Left kidney (tissue), 1 donor: ENCODE measurements at regions not wholly inside any gene's neighbourhood (a gene's known extent, or its start where the extent isn't known, plus 50 kb on each side); places are given as distances from the start of the nearest gene placed in this dataset.
"Not testable (repeated sequence)": the region's sequence is repeated elsewhere in the genome, so short reads cannot be mapped to it uniquely, and the experiment has no call there.

Experiments
- DNase-seq: peaks from one replicate; pipeline ENCODE4 v3.0.0-alpha.2; 2013

DNA sequence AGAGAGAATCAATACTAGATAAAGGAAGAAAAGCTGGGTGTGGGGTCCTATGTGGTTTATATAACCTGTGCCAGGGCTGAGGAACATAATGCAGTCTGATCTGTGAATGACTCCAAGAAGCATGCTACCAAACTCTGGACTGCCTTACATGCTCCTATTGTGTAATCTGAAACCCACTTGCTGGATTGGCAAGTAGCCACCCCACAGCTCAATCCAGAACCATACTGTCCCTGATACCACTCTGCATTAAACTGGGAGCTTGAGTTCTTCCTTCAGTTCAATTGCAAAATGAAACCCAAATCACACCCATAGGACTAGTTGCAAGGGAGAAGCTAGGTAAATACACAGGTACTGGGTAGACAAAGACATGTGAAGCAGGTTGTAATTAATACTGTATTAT is 115.4 kb upstream of the NEGR1 start:
- no peak for DNase-seq

- no peak for DNase-seq
Observed at GRCh38 chr1:72394457-72394856, 112.1 kb upstream of the NEGR1 start.

- DNase-seq: no peak
Observed at GRCh38 chr1:72379072-72379471, 96.7 kb upstream of the NEGR1 start.

GRCh38 chr1:72375226-72375625 is 92.9 kb upstream of the NEGR1 start:
- DNase-seq: no peak

- DNase-seq: no peak
Observed at GRCh38 chr1:72371259-72372035, 89.1 kb upstream of the NEGR1 start.

DNA sequence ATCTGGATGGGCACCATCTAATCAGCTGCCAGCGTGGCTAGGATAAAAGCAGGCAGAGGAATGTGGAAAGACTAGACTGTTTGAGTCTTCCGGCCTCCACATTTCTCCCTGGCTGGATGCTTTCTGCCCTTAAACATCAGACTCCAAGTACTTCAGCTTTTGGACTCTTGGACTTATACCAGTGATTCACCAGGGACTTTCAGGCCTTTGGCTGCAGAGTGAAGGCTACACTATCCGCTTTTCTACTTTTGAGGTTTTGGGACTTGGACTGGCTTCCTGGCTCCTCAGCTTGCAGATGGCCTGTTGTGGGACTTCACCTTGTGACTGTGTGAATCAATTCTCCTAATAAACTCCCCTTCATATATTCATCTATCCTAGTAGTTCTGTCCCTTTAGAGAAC is 88.5 kb upstream of the NEGR1 start:
- not testable (repeated sequence) for DNase-seq

DNA sequence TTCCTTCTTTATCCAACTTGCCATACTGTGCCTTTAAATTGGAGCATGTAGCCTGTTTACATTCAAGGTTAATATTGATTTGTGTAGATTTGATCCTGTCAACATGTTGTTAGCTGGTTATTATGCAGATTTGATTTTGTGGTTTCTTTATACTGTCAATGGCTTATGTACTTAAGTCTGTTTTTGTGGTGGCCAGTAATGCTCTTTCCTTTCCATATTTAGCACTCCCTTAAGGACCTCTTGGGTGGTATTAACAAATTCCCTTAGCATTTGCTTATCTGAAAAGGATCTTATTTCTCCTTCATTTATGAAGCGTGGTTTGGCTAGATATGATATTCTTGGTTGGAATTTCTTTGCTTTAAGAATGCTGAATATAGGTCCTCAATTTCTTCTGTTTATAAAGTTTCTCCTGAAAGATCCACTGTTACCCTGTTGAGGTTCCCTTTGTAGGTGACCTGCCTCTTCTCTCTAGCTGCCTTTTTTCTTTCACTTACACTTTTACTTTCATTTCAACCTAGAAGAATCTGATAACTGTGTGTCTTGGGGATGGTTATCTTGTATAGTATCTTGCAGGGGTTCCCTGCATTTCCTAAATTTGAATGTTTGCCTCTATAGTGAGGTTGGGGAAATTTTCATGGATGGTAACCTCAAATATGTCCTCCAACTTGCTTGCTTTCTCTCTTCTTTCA is 86.9 kb upstream of the NEGR1 start:
- no peak for DNase-seq

DNA sequence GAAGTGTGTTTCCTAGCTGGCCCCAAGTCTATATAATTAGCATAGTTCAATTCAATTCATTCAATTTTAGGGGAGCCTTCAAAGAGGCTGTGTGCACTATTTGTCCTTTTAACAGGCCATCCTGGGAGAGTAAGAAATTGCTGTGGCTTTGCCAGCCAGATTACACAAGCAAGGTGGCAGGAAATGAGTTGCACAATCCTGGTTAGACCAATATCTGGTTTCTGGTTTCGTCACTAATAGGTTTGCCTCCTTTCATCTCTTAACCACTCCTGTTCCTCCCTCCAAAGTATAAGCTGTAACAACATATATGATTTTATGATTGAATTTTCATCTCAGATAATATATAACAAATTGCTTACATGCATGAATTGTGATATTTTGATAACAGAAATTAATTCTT is 84.1 kb upstream of the NEGR1 start:
- no peak for DNase-seq

GRCh38 chr1:72365693-72366092 is 83.4 kb upstream of the NEGR1 start:
- DNase-seq: no peak

GRCh38 chr1:72362538-72362937 is 80.2 kb upstream of the NEGR1 start:
- no peak for DNase-seq

- DNase-seq: no peak
Observed at GRCh38 chr1:72357411-72357810, 75.1 kb upstream of the NEGR1 start.

- no peak for DNase-seq
Observed at GRCh38 chr1:72355899-72356298, 73.6 kb upstream of the NEGR1 start.

DNA sequence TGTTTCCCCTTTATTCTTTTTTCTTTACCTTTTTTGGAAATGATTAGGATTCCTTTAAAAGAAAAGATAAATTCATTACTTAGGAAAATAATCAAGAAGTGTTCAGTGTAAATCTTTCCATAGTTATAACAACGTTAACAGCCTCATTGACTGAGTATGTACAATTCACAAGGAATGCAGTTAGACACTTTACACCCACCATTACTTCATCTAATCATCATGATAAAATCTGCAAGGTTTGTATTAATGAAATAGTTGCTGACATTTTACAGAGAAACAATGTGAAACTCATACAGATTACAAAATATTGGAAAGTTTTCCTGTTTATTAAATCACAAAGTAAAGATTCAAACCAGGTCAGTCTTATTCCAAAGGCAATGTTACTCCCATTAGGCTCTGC is 59.3 kb upstream of the NEGR1 start:
- DNase-seq: no peak

GRCh38 chr1:72336776-72337175 is 54.4 kb upstream of the NEGR1 start:
- no peak for DNase-seq
